SK-N-SH treated with all-trans-retinoic acid at 6 μM for 48 hours (cell line): ENCODE measurements at regions not wholly inside any gene's neighbourhood (a gene's known extent, or its start where the extent isn't known, plus 50 kb on each side); places are given as distances from the start of the nearest gene placed in this dataset.

ENCODE experiments used
- ATAC-seq: fragments of 200-7000 bp; cut with Tn5 transposase; 3 replicates; pipeline ENCODE4 v1.9.1; 2020; ENCODE audit warnings: mild to moderate bottlenecking, moderate library complexity
- ARNTL ChIP-seq: fragments of 450-650 bp; formaldehyde crosslinking; IDR thresholded peaks from 2 replicates; pipeline ENCODE4 v1.5.0; 2020; ENCODE audit warnings: low read depth, mild to moderate bottlenecking, moderate library complexity, borderline replicate concordance
- BACH2 ChIP-seq: fragments of 250-450 bp; sonication (Bioruptor Pico); IDR thresholded peaks from 2 replicates; pipeline ENCODE4 v1.9.0; 2021; ENCODE audit warnings: mild to moderate bottlenecking, borderline replicate concordance
- CREB5 ChIP-seq: fragments of 250-450 bp; sonication (Bioruptor Pico); IDR thresholded peaks from 2 replicates; pipeline ENCODE4 v1.5.1; 2020; ENCODE audit warnings: low read depth, mild to moderate bottlenecking, moderate library complexity
- CSDC2 ChIP-seq: fragments of 250-450 bp; sonication (Bioruptor Pico); IDR thresholded peaks from 2 replicates; pipeline ENCODE4 v1.5.0; 2020; ENCODE audit warnings: mild to moderate bottlenecking, moderate library complexity
- CSRNP3 ChIP-seq: fragments of 250-450 bp; sonication (Bioruptor Pico); IDR thresholded peaks from 2 replicates; pipeline ENCODE4 v1.5.1; 2021; ENCODE audit warnings: mild to moderate bottlenecking, moderate library complexity
- ESRRG ChIP-seq: fragments of 250-450 bp; sonication (Bioruptor Pico); IDR thresholded peaks from 2 replicates; pipeline ENCODE4 v1.6.1; 2021; ENCODE audit warnings: mild to moderate bottlenecking
- GLIS3 ChIP-seq: fragments of 250-450 bp; sonication (Bioruptor Pico); IDR thresholded peaks from 2 replicates; pipeline ENCODE4 v1.5.0; 2020; ENCODE audit warnings: mild to moderate bottlenecking, moderate library complexity
- ISL1 ChIP-seq: fragments of 250-450 bp; sonication (Bioruptor Pico); IDR thresholded peaks from 2 replicates; pipeline ENCODE4 v2.1.2; 2022; ENCODE audit warnings: mild to moderate bottlenecking, moderate library complexity
- OSR1 ChIP-seq: fragments of 250-450 bp; sonication (Bioruptor Pico); IDR thresholded peaks from 2 replicates; pipeline ENCODE4 v1.8.0; 2022; ENCODE audit warnings: moderate library complexity, mild to moderate bottlenecking, inconsistent platforms
- PATZ1 ChIP-seq: fragments of 250-450 bp; sonication (Bioruptor Pico); IDR thresholded peaks from 2 replicates; pipeline ENCODE4 v1.8.0; 2020; ENCODE audit warnings: mild to moderate bottlenecking, moderate library complexity, borderline replicate concordance
- POU6F1 ChIP-seq: fragments of 250-450 bp; sonication (Bioruptor Pico); IDR thresholded peaks from 2 replicates; pipeline ENCODE4 v1.8.0; 2021; ENCODE audit warnings: low read depth, mild to moderate bottlenecking, moderate library complexity, borderline replicate concordance
- PPARA ChIP-seq: fragments of 250-450 bp; sonication (Bioruptor Pico); IDR thresholded peaks from 2 replicates; pipeline ENCODE4 v1.5.0; 2020; ENCODE audit warnings: mild to moderate bottlenecking, borderline replicate concordance
- TCF4 ChIP-seq: fragments of 250-450 bp; sonication (Bioruptor Pico); IDR thresholded peaks from 2 replicates; pipeline ENCODE4 v1.8.0; 2021; ENCODE audit warnings: mild to moderate bottlenecking, moderate library complexity, borderline replicate concordance
- ZC3H10 ChIP-seq: fragments of 250-450 bp; sonication (Bioruptor Pico); IDR thresholded peaks from 2 replicates; pipeline ENCODE4 v1.5.1; 2021; ENCODE audit warnings: mild to moderate bottlenecking, moderate library complexity
- ZFP30 ChIP-seq: fragments of 450-650 bp; formaldehyde crosslinking; IDR thresholded peaks from 2 replicates; pipeline ENCODE4 v1.5.0; 2022; ENCODE audit warnings: mild to moderate bottlenecking, moderate library complexity
- ZNF565 ChIP-seq: fragments of 450-650 bp; formaldehyde crosslinking; conservative IDR thresholded peaks from 2 replicates; pipeline ENCODE4 v1.5.0; 2020; ENCODE audit warnings: low read depth, mild to moderate bottlenecking, moderate library complexity
- ZNF70 ChIP-seq: fragments of 450-650 bp; formaldehyde crosslinking; IDR thresholded peaks from 2 replicates; pipeline ENCODE4 v1.5.0; 2020; ENCODE audit warnings: mild to moderate bottlenecking, moderate library complexity
- ZNF8 ChIP-seq: fragments of 450-650 bp; formaldehyde crosslinking; IDR thresholded peaks from 2 replicates; pipeline ENCODE4 v1.5.0; 2020; ENCODE audit warnings: mild to moderate bottlenecking, moderate library complexity

- no peak for ATAC-seq
- TF ChIP-seq CSDC2 (no peak), POU6F1 (no peak), ZNF565 (no peak), GLIS3 (CRISPR knock-in tag) (no peak), ISL1 (CRISPR knock-in tag) (no peak), PATZ1 (CRISPR knock-in tag) (no peak), ZFP30 (CRISPR knock-in tag) (no peak), BACH2 (CRISPR knock-in tag) (no peak), CSRNP3 (no peak), PPARA (CRISPR knock-in tag) (no peak), OSR1 (no peak), ARNTL (CRISPR knock-in tag) (no peak), ZC3H10 (no peak)
Observed at GRCh38 chr10:125233726-125234125, 73.4 kb upstream of the CTBP2 start.

GRCh38 chr10:125232841-125233240 lies 72.5 kb upstream of the CTBP2 start:
- ATAC-seq: peak; percentile 20; the same call in 2 of the 3 replicates
- TF ChIP-seq ZNF565: no peak
- TF ChIP-seq PPARA (CRISPR knock-in tag): no peak
- TF ChIP-seq ZNF8 (CRISPR knock-in tag): no peak
- TF ChIP-seq ZC3H10: no peak
- TF ChIP-seq CSRNP3: no peak
- no peak for TF ChIP-seq CREB5 (CRISPR knock-in tag)
- no peak for TF ChIP-seq POU6F1
- TF ChIP-seq, all 23 proteins: peak for 0

GRCh38 chr10:125231813-125232475 lies 71.6 kb upstream of the CTBP2 start:
- no peak for TF ChIP-seq ESRRG
- no peak for TF ChIP-seq TCF4 (CRISPR knock-in tag)
- TF ChIP-seq ZFP30 (CRISPR knock-in tag): no peak
- no peak for TF ChIP-seq ZNF70 (CRISPR knock-in tag)
- TF ChIP-seq ZNF8 (CRISPR knock-in tag): no peak
- no peak for TF ChIP-seq CREB5 (CRISPR knock-in tag)
- TF ChIP-seq ZC3H10: no peak
- no peak for TF ChIP-seq ZNF565
- no peak for TF ChIP-seq ISL1 (CRISPR knock-in tag)
- no peak for TF ChIP-seq PPARA (CRISPR knock-in tag)
- TF ChIP-seq POU6F1: no peak
- TF ChIP-seq, all 23 proteins: peak for 0

More at GRCh38 chr10:125231813-125232475, 71.6 kb upstream of the CTBP2 start:
- ATAC-seq: peak; percentile 13
